Sigmoid colon (tissue), 4 donors: ENCODE measurements at regions not wholly inside any gene's neighbourhood (a gene's known extent, or its start where the extent isn't known, plus 50 kb on each side); places are given as distances from the start of the nearest gene placed in this dataset.
"Not testable (repeated sequence)": the region's sequence is repeated elsewhere in the genome, so short reads cannot be mapped to it uniquely, and the experiment has no call there.

Experiments used
- CTCF ChIP-seq, 4 experiments: fragments of 450-650 bp in 3 of 4; fragments of 200-600 bp in 1 of 4; IDR thresholded peaks; one replicate each; pipeline ENCODE4 v1.5.1; 2016 to 2019; ENCODE audit warnings: antibody characterized with exemption in 4 of 4, mild to moderate bottlenecking in 3 of 4, moderate library complexity in 2 of 4
- EP300 ChIP-seq, 4 donors: sonication (generic); formaldehyde crosslinking; IDR thresholded peaks; one replicate each; pipeline ENCODE4 v1.6.1; 2017; ENCODE audit warnings: antibody characterized with exemption in 4 of 4
- POLR2A ChIP-seq, 2 donors: fragments of 450-650 bp; IDR thresholded peaks; one replicate each; pipeline ENCODE4 v1.6.1; 2016; ENCODE audit warnings: antibody characterized with exemption in 2 of 2, mild to moderate bottlenecking in 2 of 2, moderate library complexity in 2 of 2
- POLR2AphosphoS5 ChIP-seq, 4 donors: sonication (generic); formaldehyde crosslinking; IDR thresholded peaks; one replicate each; pipeline ENCODE4 v1.6.1; 2017; ENCODE audit warnings: antibody characterized with exemption in 4 of 4

- not testable (repeated sequence) for TF ChIP-seq CTCF, EP300, POLR2A, POLR2AphosphoS5 (IDR thresholded peaks at IDR 0.05)
These were observed 107.1 kb upstream of the ALDH3B2 start for GRCh38 chr11:67781506-67781905.
